Gastrocnemius medialis (tissue), 4 donors: ENCODE measurements at regions not wholly inside any gene's neighbourhood (a gene's known extent, or its start where the extent isn't known, plus 50 kb on each side); places are given as distances from the start of the nearest gene placed in this dataset.

Experiments used
- ATAC-seq, 2 donors: fragments of 150-250 bp; one replicate each; pipeline ENCODE4 v1.9.1; 2016
- DNase-seq, 2 donors: peaks; one replicate each; pipeline ENCODE4 v3.0.0-alpha.2; 2019
- H3K27ac ChIP-seq, 4 donors: fragments of 200-600 bp; sonication (generic); 1 replicate in 1 of 4; 2 replicates in 3 of 4; pipeline ENCODE4 v1.5.1; 2016 to 2018; ENCODE audit warnings: mild to moderate bottlenecking in 2 of 4, moderate library complexity in 1 of 4
- H3K27me3 ChIP-seq, 3 donors: fragments of 200-600 bp; sonication (generic) in 2 of 3; 1 replicate in 1 of 3; 2 replicates in 2 of 3; pipeline versions ENCODE4 v1.5.1 to v1.6.0; 2016 to 2019; ENCODE audit warnings: mild to moderate bottlenecking in 1 of 3, moderate library complexity in 1 of 3
- H3K36me3 ChIP-seq, 2 donors: fragments of 200-600 bp; sonication (generic) in 1 of 2; one replicate each; pipeline ENCODE4 v1.5.1; 2017 to 2018
- H3K4me1 ChIP-seq, 2 donors: fragments of 200-600 bp; sonication (generic) in 1 of 2; one replicate each; pipeline ENCODE4 v1.5.1; 2016 to 2017; ENCODE audit warnings: mild to moderate bottlenecking in 2 of 2
- H3K4me3 ChIP-seq, 4 donors: fragments of 200-600 bp; sonication (generic) in 3 of 4; 1 replicate in 1 of 4; 2 replicates in 3 of 4; pipeline ENCODE4 v1.5.1; 2016 to 2019; ENCODE audit warnings: mild to moderate bottlenecking in 2 of 4
- H3K9me3 ChIP-seq, 3 donors: fragments of 200-600 bp; sonication (generic) in 2 of 3; 1 replicate in 1 of 3; 2 replicates in 2 of 3; pipeline ENCODE4 v1.5.1; 2016 to 2019
- POLR2A ChIP-seq, 2 donors: fragments of 450-650 bp; IDR thresholded peaks; one replicate each; pipeline ENCODE4 v1.6.1; 2017; ENCODE audit warnings: antibody characterized with exemption in 2 of 2, mild to moderate bottlenecking in 2 of 2, moderate library complexity in 2 of 2
- in situ Hi-C, 4 donors: fragments of 200-750 bp; cut with MboI; loops; one replicate each; pipeline versions ENCODE4 v1.15.0 to v1.8.0; 2017; ENCODE audit warnings: low sequenced_read_pairs in 4 of 4
- intact Hi-C: fragments of 100-400 bp; cut with DNase I; formaldehyde crosslinking; loops from one replicate; pipeline ENCODE4 v1.15.1; 2023; ENCODE audit warnings: low total_unique reads
- TF ChIP-seq, protein P1 (sequence below), 5 experiments: fragments of 450-650 bp in 3 of 5; fragments of 200-600 bp in 2 of 5; sonication (generic) in 2 of 5; IDR thresholded peaks in 4 of 5; conservative IDR thresholded peaks in 1 of 5; 1 replicate in 4 of 5; 2 replicates in 1 of 5; pipeline ENCODE4 v1.5.1; 2016 to 2019; ENCODE audit warnings: antibody characterized with exemption in 5 of 5, mild to moderate bottlenecking in 3 of 5, moderate library complexity in 3 of 5

- Histone ChIP-seq H3K36me3 (no peaks in the 10 kb centered on the region), H3K4me3 (no peak overlapping the region), H3K9me3 (no peaks in the 10 kb centered on the region), H3K27me3 (no peaks in the 10 kb centered on the region), H3K4me1 (no peaks in the 10 kb centered on the region), H3K27ac (no peak overlapping the region)
- in situ Hi-C loops (no loop called here), intact Hi-C loops (no loop called here)
- DNase-seq (no peak), ATAC-seq (no peak)
- TF ChIP-seq POLR2A (IDR thresholded peaks at IDR 0.05): no peak
- TF ChIP-seq, protein P1, sequence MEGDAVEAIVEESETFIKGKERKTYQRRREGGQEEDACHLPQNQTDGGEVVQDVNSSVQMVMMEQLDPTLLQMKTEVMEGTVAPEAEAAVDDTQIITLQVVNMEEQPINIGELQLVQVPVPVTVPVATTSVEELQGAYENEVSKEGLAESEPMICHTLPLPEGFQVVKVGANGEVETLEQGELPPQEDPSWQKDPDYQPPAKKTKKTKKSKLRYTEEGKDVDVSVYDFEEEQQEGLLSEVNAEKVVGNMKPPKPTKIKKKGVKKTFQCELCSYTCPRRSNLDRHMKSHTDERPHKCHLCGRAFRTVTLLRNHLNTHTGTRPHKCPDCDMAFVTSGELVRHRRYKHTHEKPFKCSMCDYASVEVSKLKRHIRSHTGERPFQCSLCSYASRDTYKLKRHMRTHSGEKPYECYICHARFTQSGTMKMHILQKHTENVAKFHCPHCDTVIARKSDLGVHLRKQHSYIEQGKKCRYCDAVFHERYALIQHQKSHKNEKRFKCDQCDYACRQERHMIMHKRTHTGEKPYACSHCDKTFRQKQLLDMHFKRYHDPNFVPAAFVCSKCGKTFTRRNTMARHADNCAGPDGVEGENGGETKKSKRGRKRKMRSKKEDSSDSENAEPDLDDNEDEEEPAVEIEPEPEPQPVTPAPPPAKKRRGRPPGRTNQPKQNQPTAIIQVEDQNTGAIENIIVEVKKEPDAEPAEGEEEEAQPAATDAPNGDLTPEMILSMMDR (IDR thresholded peaks at IDR 0.05 in 4 of 5, conservative IDR thresholded peaks at IDR 0.05 in 1 of 5): no peak
These were observed 148.6 kb upstream of the IRX6 start for GRCh38 chr16:55175389-55175788.

- no peaks in the 10 kb centered on the region for H3K27me3 ChIP-seq
- ATAC-seq: no peak
- no peak overlapping the region for H3K4me3 ChIP-seq
- H3K27ac ChIP-seq: no peak overlapping the region
- no peak for DNase-seq
- H3K36me3 ChIP-seq: no peaks in the 10 kb centered on the region
- intact Hi-C loops: no loop called here
- TF ChIP-seq POLR2A (IDR thresholded peaks at IDR 0.05): no peak
- TF ChIP-seq, protein P1 (IDR thresholded peaks at IDR 0.05 in 4 of 5, conservative IDR thresholded peaks at IDR 0.05 in 1 of 5): no peak
- H3K9me3 ChIP-seq: no peaks in the 10 kb centered on the region
- in situ Hi-C loops: no loop called here
- H3K4me1 ChIP-seq: no peaks in the 10 kb centered on the region
These were observed 147.1 kb upstream of the IRX6 start for GRCh38 chr16:55176901-55177300.

DNA sequence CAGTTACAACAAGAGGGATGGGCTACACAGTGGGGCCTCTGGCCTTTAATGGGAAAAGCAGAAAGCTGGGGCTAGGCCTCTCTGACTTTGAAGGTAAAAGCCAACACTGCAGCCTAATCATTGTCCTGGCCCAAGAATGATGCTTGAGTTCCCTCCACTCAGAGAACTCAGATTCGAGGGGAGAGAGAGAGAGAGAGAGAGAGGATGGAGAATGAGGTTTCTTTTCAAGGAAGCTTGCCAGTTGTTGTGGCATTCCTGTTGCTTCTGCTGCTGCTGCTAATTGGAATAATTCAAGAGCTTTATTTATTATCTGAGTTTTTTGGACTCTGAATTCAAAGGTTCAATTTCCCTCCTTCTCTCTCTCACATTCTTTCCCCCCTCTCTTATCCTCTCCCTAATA is 144.6 kb upstream of the IRX6 start:
- Histone ChIP-seq H3K27ac (no peak overlapping the region), H3K4me3 (no peak overlapping the region), H3K9me3 (no peaks in the 10 kb centered on the region), H3K4me1 (no peaks in the 10 kb centered on the region), H3K36me3 (no peaks in the 10 kb centered on the region), H3K27me3 (no peaks in the 10 kb centered on the region)
- TF ChIP-seq POLR2A (IDR thresholded peaks at IDR 0.05): no peak
- TF ChIP-seq, protein P1 (IDR thresholded peaks at IDR 0.05 in 4 of 5, conservative IDR thresholded peaks at IDR 0.05 in 1 of 5): no peak
- in situ Hi-C loops: no loop called here
- no peak for ATAC-seq
- intact Hi-C loops: no loop called here
- no peak for DNase-seq

DNA sequence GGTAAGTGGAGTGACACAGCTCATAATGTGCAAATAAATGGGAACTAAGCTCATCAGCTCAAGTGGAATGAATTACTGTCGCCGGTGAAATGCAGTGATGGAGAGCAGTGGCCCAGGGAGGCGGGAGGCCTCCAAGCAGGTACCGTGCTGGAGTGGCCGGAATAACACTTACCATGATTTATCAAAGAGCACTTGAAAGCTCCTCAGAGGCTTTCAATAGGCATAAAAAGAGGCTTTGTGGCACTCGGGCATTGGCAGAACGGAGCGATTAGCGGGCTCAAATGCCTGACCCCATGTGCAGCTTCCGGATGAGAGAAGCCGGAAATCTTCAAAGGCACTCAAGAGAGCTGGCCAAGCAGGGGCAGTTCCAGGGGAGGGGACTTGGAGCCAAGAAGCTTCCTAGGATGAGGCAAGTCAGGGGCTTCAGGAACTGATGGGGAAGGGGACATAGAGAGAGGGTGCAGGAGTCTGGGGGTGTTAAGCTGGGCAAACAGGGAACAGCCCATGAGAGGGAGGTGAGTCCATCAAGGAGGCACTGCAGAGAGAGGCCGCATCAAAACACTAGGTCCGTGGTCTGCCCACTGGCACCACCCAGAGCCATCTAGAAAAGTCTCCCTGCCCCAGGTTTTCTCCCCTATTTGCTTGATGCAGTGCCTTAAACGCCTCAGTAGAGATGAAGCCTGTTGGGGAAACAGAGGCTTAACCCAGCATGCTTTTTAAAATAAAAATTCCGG is 144.0 kb upstream of the IRX6 start:
- no peak for ATAC-seq
- no peaks in the 10 kb centered on the region for H3K9me3 ChIP-seq
- in situ Hi-C loops (no loop called here), intact Hi-C loops (no loop called here)
- DNase-seq: no peak
- no peak overlapping the region for H3K27ac ChIP-seq
- no peaks in the 10 kb centered on the region for H3K4me1 ChIP-seq
- no peak for TF ChIP-seq POLR2A (IDR thresholded peaks at IDR 0.05)
- TF ChIP-seq, protein P1 (IDR thresholded peaks at IDR 0.05 in 4 of 5, conservative IDR thresholded peaks at IDR 0.05 in 1 of 5): no peak
- H3K27me3 ChIP-seq: no peaks in the 10 kb centered on the region
- no peak overlapping the region for H3K4me3 ChIP-seq
- H3K36me3 ChIP-seq: no peaks in the 10 kb centered on the region

GRCh38 chr16:55184052-55184451 is 140.0 kb upstream of the IRX6 start:
- no peaks in the 10 kb centered on the region for H3K4me1 ChIP-seq
- no peaks in the 10 kb centered on the region for H3K36me3 ChIP-seq
- no peak overlapping the region for H3K27ac ChIP-seq
- peaks cover 0 to 2% (median 0%) of the 10 kb centered on the region in 3 donors for H3K27me3 ChIP-seq
- TF ChIP-seq, protein P1 (IDR thresholded peaks at IDR 0.05 in 4 of 5, conservative IDR thresholded peaks at IDR 0.05 in 1 of 5): no peak
- no peak for TF ChIP-seq POLR2A (IDR thresholded peaks at IDR 0.05)
- H3K9me3 ChIP-seq: no peaks in the 10 kb centered on the region
- intact Hi-C loops: no loop called here
- DNase-seq: no peak
- in situ Hi-C loops: no loop called here
- H3K4me3 ChIP-seq: no peak overlapping the region
- no peak for ATAC-seq
